A549 (cell line): ENCODE measurements at regions not wholly inside any gene's neighbourhood (a gene's known extent, or its start where the extent isn't known, plus 50 kb on each side); places are given as distances from the start of the nearest gene placed in this dataset.
A peak's percentile ranks its signal among the peaks of the same experiment; 100 is the strongest.
"Not testable (repeated sequence)": the region's sequence is repeated elsewhere in the genome, so short reads cannot be mapped to it uniquely, and the experiment has no call there.

Source experiments
- ATAC-seq, 2 experiments: fragments of 200-7000 bp in 1 of 2; fragments of >200 bp in 1 of 2; cut with Nextera tagmentation in 1 of 2; cut with Tn5 transposase in 1 of 2; 3 replicates each; pipeline versions ENCODE4 v1.8.0 to v1.9.1; 2018 to 2020; ENCODE audit warnings: mild to moderate bottlenecking in 1 of 2, moderate library complexity in 1 of 2
- CTCF ChIA-PET: fragments of 300-600 bp; sonication (Branson Sonifier 250); formaldehyde crosslinking; extraction: SDS; loops from one replicate; lab custom pipeline; 2021; ENCODE audit warnings: antibody characterized with exemption, inconsistent platforms; lab: Yijun Ruan, JAX
- POLR2A ChIA-PET: fragments of 350-600 bp; formaldehyde crosslinking; extraction: SDS; loops from one replicate; lab custom pipeline; 2021; ENCODE audit warnings: antibody characterized with exemption, inconsistent platforms; lab: Yijun Ruan, JAX
- DNase-seq, 2 experiments: peaks; one replicate each; pipeline versions ENCODE4 v3.0.0 to v3.0.0-alpha.2; 2011 to 2016; ENCODE audit warnings: low read depth in 1 of 2, low spot score in 1 of 2
- FAIRE-seq: peaks from 2 replicates; lab custom pipeline; 2011; peaks lifted over from hg19 to GRCh38; lab: Jason Lieb, UNC
- H3K27ac ChIP-seq, 2 experiments: fragments of >200 bp; sonication (Bioruptor Twin); formaldehyde crosslinking; 3 replicates each; pipeline ENCODE4 v1.5.1; 2016 to 2017
- H3K4me1 ChIP-seq: fragments of >200 bp; sonication (Bioruptor Twin); formaldehyde crosslinking; 3 replicates; pipeline ENCODE4 v1.6.1; 2016
- H3K4me2 ChIP-seq: fragments of >200 bp; sonication (Bioruptor Twin); formaldehyde crosslinking; 3 replicates; pipeline ENCODE4 v1.6.1; 2016
- H3K4me3 ChIP-seq: fragments of >200 bp; sonication (Bioruptor Twin); formaldehyde crosslinking; 3 replicates; pipeline ENCODE4 v1.5.1; 2016
- H3K9me3 ChIP-seq: fragments of >200 bp; sonication (Bioruptor Twin); formaldehyde crosslinking; 3 replicates; pipeline ENCODE4 v1.6.1; 2016
- CEBPB ChIP-seq, 2 experiments: fragments of >200 bp in 1 of 2; sonication (Bioruptor Twin) in 1 of 2; formaldehyde crosslinking in 1 of 2; IDR thresholded peaks; 2 replicates each; pipeline ENCODE4 v1.6.1; 2012 to 2016
- ESRRA ChIP-seq: fragments of 150-350 bp; IDR thresholded peaks from 2 replicates; pipeline ENCODE4 v1.6.1; 2014; ENCODE audit warnings: mild to moderate bottlenecking, low read length, borderline replicate concordance
- FOSL2 ChIP-seq, 2 experiments: fragments of 450-650 bp in 1 of 2; fragments of >200 bp in 1 of 2; sonication (Bioruptor Twin) in 1 of 2; formaldehyde crosslinking; IDR thresholded peaks; 2 replicates each; pipeline versions ENCODE4 v1.5.0 to v1.6.1; 2016 to 2020; ENCODE audit warnings: mild to moderate bottlenecking in 1 of 2, moderate library complexity in 1 of 2
- JUN ChIP-seq, 2 experiments: fragments of >200 bp; sonication (Bioruptor Twin); formaldehyde crosslinking; IDR thresholded peaks; 2 replicates in 1 of 2; 3 replicates in 1 of 2; pipeline ENCODE4 v1.6.1; 2016 to 2017
- JUNB ChIP-seq: fragments of >200 bp; sonication (Bioruptor Twin); formaldehyde crosslinking; IDR thresholded peaks from 2 replicates; pipeline ENCODE4 v1.6.1; 2016
- MAFK ChIP-seq: fragments of 450-650 bp; IDR thresholded peaks from 2 replicates; pipeline ENCODE4 v1.6.1; 2014; ENCODE audit not compliant: partially characterized antibody
- MAX ChIP-seq: IDR thresholded peaks from 2 replicates; pipeline ENCODE4 v1.6.1; 2012
- PHF8 ChIP-seq: fragments of 200-600 bp; sonication (generic); IDR thresholded peaks from 2 replicates; pipeline ENCODE4 v1.6.1; 2016; ENCODE audit warnings: low read depth, mild to moderate bottlenecking, antibody characterized with exemption, moderate library complexity, borderline replicate concordance
- POLR2A ChIP-seq: IDR thresholded peaks from 2 replicates; pipeline ENCODE4 v1.6.1; 2012; ENCODE audit warnings: mild to moderate bottlenecking, low read length
- WGBS: methylation state at CpG from one replicate; pipeline ENCODE4 v1.1.6; 2017; ENCODE audit errors: missing lambda C conversion rate; 5-methylcytosine and 5-hydroxymethylcytosine counted together
- TF ChIP-seq, protein P1 (sequence below): fragments of 250-450 bp; sonication (Bioruptor Pico); IDR thresholded peaks from 2 replicates; pipeline ENCODE4 v1.5.0; 2020; ENCODE audit warnings: low read depth, mild to moderate bottlenecking, moderate library complexity

DNA sequence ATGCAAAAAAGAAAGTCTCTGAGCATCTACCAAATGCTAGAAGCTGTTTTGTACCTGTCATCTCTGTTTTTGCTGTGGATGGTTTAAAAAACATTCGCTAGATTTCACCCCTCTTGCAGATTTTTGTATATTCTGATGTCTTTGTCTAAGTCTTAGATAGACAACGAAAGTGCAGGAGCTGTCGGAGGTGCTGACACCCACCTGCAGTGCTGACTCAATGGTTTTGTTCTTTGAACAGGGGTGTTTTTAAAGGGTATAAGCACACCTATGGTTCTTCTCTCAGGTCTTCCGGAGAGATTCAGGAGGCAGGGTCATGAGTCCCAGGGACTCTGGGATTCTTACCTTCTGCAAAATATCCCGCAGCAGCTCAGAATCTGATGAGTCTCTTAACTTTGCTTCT, 231.7 kb upstream of the FRG2C start:
- TF ChIP-seq MAFK, result peak; percentile 1
- 72% methylated on average over 5 of the region's 5 CpGs for WGBS
- H3K9me3 ChIP-seq, ATAC-seq, CTCF ChIA-PET, POLR2A ChIA-PET, H3K4me3 ChIP-seq, FAIRE-seq, DNase-seq: not testable (repeated sequence)
- peaks cover 28% of the 10 kb centered on the region for H3K4me1 ChIP-seq
- H3K4me2 ChIP-seq, result peak overlapping the region; percentile 92
- H3K27ac ChIP-seq, result peak overlapping the region; percentile 89 to 94; a peak in 5 of 6 replicates

GRCh38 chr3:75432885-75433284, 231.2 kb upstream of the FRG2C start:
- FAIRE-seq, H3K9me3 ChIP-seq, CTCF ChIA-PET, ATAC-seq, POLR2A ChIA-PET: not testable (repeated sequence)
- Histone ChIP-seq H3K4me3 (peak overlapping the region; percentile 21; the same call in 1 of the 3 replicates), H3K27ac (peak overlapping the region; percentile 89 to 94), H3K4me2 (peak overlapping the region; percentile 92), H3K4me1 (peaks cover 28% of the 10 kb centered on the region)
- WGBS, result 9% methylated on average over 8 of the region's 8 CpGs
- TF ChIP-seq JUN (IDR thresholded peaks at IDR 0.05), result peak in 1 of 2 experiments; percentile 24; a peak in 1 of 5 replicates
- peak; percentile 79 for TF ChIP-seq FOSL2 (IDR thresholded peaks at IDR 0.05)
- TF ChIP-seq FOSL2 (CRISPR knock-in tag; IDR thresholded peaks at IDR 0.05), result peak; percentile 94
- TF ChIP-seq ESRRA, result 0 out of 2 replicates have a peak, but pooled peaks have one; percentile 45
- peak; percentile 35; the same call in 1 of the 2 replicates for TF ChIP-seq MAX
- TF ChIP-seq JUNB, result peak; percentile 53; the same call in 1 of the 2 replicates
- peak; percentile 20 to 76 for DNase-seq

DNA sequence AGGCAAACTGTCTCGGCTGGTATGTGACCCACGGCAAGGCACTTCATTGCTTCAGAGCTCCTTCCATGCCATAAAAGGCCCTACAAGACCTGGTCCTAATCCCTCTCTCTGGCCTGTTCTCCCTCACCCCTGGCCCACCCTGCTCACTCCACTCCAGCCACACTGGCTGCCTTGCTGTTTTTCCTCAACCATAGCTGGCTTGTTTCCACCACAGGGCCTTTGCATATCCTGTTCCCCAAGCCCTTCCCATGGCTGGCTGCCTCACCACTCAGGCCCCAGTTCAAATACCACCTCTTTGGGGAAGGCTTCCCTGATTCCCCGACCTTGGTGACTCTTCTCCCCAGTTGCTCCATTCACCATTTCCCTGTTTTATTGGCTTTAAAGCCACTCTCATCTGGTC, 230.8 kb upstream of the FRG2C start:
- POLR2A ChIA-PET, CTCF ChIA-PET, ATAC-seq, DNase-seq, FAIRE-seq, H3K9me3 ChIP-seq: not testable (repeated sequence)
- Histone ChIP-seq H3K27ac (peak overlapping the region; percentile 89 to 94), H3K4me2 (peak overlapping the region; percentile 92), H3K4me3 (peak overlapping the region; percentile 21; the same call in 1 of the 3 replicates), H3K4me1 (peaks cover 28% of the 10 kb centered on the region)
- 62% methylated on average over 3 of the region's 3 CpGs for WGBS

GRCh38 chr3:75434276-75434912, 229.7 kb upstream of the FRG2C start:
- TF ChIP-seq CEBPB (IDR thresholded peaks at IDR 0.05) (peak in 1 of 2 experiments; percentile 45; a peak in 2 of 4 replicates), FOSL2 (CRISPR knock-in tag; IDR thresholded peaks at IDR 0.05) (peak; percentile 53; the same call in 1 of the 2 replicates), MAX (peak; percentile 38; the same call in 1 of the 2 replicates), POLR2A (peak; percentile 27; the same call in 1 of the 2 replicates), JUN (IDR thresholded peaks at IDR 0.05) (peak in 1 of 2 experiments; percentile 35; a peak in 1 of 5 replicates), PHF8 (peak; percentile 54; the same call in 1 of the 2 replicates)
- CTCF ChIA-PET; POLR2A ChIA-PET; H3K9me3 ChIP-seq; FAIRE-seq; ATAC-seq; TF ChIP-seq FOSL2 (IDR thresholded peaks at IDR 0.05): not testable (repeated sequence)
- TF ChIP-seq, protein P1, sequence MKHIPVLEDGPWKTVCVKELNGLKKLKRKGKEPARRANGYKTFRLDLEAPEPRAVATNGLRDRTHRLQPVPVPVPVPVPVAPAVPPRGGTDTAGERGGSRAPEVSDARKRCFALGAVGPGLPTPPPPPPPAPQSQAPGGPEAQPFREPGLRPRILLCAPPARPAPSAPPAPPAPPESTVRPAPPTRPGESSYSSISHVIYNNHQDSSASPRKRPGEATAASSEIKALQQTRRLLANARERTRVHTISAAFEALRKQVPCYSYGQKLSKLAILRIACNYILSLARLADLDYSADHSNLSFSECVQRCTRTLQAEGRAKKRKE (CRISPR knock-in tag), result 0 out of 2 replicates have a peak, but pooled peaks have one; percentile 5
- H3K4me3 ChIP-seq, result peak overlapping the region; percentile 86
- H3K4me2 ChIP-seq, result peak overlapping the region; percentile 92
- under 1% methylated on average over 15 of the region's 32 CpGs for WGBS
- H3K4me1 ChIP-seq, result peaks cover 25% of the 10 kb centered on the region
- DNase-seq, result peak in 1 of 2 experiments; percentile 45
- peak overlapping the region; percentile 89 to 94 for H3K27ac ChIP-seq
